Psoas muscle (tissue), 7 donors: ENCODE measurements at regions not wholly inside any gene's neighbourhood (a gene's known extent, or its start where the extent isn't known, plus 50 kb on each side); places are given as distances from the start of the nearest gene placed in this dataset.

Source experiments
- ATAC-seq, 4 donors: fragments of 200-7000 bp; cut with Tn5 transposase; one replicate each; pipeline ENCODE4 v1.9.1; 2020; ENCODE audit warnings: moderate library complexity in 3 of 4, mild to moderate bottlenecking in 2 of 4
- DNase-seq, 2 donors: peaks; one replicate each; pipeline ENCODE4 v3.0.0-alpha.2; 2020
- H3K27ac ChIP-seq: fragments of 200-600 bp; one replicate; pipeline ENCODE4 v1.8.0; 2022
- H3K27me3 ChIP-seq, 3 donors: fragments of 200-600 bp in 1 of 3; one replicate each; pipeline versions ENCODE4 v1.6.1 to v1.8.0; 2013 to 2022; ENCODE audit warnings: low read length in 2 of 3, mild to moderate bottlenecking in 2 of 3, moderate library complexity in 1 of 3; ENCODE audit not compliant: insufficient read depth in 3 of 3
- H3K36me3 ChIP-seq, 2 donors: fragments of 200-600 bp in 1 of 2; one replicate each; pipeline versions ENCODE4 v1.6.1 to v1.8.0; 2013 to 2022; ENCODE audit warnings: low read depth in 1 of 2, mild to moderate bottlenecking in 1 of 2, moderate library complexity in 1 of 2; ENCODE audit not compliant: insufficient read depth in 1 of 2
- H3K4me1 ChIP-seq: fragments of 200-600 bp; one replicate; pipeline ENCODE4 v1.8.0; 2022
- H3K4me3 ChIP-seq: fragments of 200-600 bp; one replicate; pipeline ENCODE4 v1.8.0; 2022; ENCODE audit warnings: mild to moderate bottlenecking
- H3K9me3 ChIP-seq: fragments of 200-600 bp; one replicate; pipeline ENCODE4 v1.8.0; 2022
- CTCF ChIP-seq: fragments of 200-600 bp; IDR thresholded peaks from one replicate; pipeline ENCODE4 v1.8.0; 2022; ENCODE audit warnings: antibody characterized with exemption
- WGBS, 3 donors: extraction: QIAGEN DNeasy Blood & Tissue Kit; methylation state at CpG; one replicate each; pipeline versions ENCODE4 v1.1.6 to v1.1.7; 2013; 5-methylcytosine and 5-hydroxymethylcytosine counted together
- intact Hi-C, 2 donors: fragments of 100-400 bp; cut with DNase I; formaldehyde crosslinking; loops; one replicate each; pipeline versions ENCODE4 v1.11.0 to v1.14.2; 2022
- donor health status: healthy with polysubstance abuse.
- donor health status: DM: no; HTN: no; CAD: no; lungs with moderate emphysema.
- donor health status: Bipolar disorder and iron deficiency.
- donor health status: healthy.
- donor health status: DM: yes; HTN: yes; CAD: no.
- donor health status: DM: no; HTN: no; CAD: no.
- donor health status: DM: yes; HTN: yes; CAD: no.

- no peaks in the 10 kb centered on the region for H3K36me3 ChIP-seq
- no peak overlapping the region for H3K4me3 ChIP-seq
- intact Hi-C loops, result no loop called here
- no peak for DNase-seq
- WGBS, 3 donors, result 86 to 100% (median 89%) methylated on average over 1 of the region's 1 CpG
- ATAC-seq, result no peak
- no peak for TF ChIP-seq CTCF
- H3K27me3 ChIP-seq, result no peaks in the 10 kb centered on the region
- no peak overlapping the region for H3K27ac ChIP-seq
- peaks cover 1% of the 10 kb centered on the region for H3K9me3 ChIP-seq
- peaks cover 17% of the 10 kb centered on the region for H3K4me1 ChIP-seq
These were observed 171.3 kb downstream of the CD24 start for GRCh38 chr6:106803188-106803587.

DNA sequence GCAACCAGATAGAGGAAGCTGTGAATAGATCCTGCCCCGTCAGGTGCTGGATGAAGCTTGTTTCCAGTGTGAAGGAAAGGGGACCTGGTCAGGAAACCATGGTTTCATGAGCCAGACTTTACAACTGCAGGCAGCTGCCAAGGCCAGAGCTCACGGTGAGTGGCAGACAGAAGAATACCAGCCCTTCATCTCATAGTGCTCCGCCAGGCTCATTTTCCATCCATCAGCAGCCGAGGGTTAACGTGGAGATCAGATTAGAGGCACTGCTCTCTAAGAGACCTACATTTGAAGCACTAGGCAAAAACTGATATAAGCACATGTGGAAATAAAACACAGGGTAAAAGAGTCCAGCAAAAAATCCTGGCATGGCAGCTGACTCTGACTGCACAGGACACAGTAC, 172.4 kb downstream of the CD24 start:
- intact Hi-C loops, result no loop called here
- 27 to 42% (median 27%) methylated on average over 5 of the region's 5 CpGs for WGBS, 3 donors
- ATAC-seq, result peak in 1 of 4 donors; percentile 24

DNA sequence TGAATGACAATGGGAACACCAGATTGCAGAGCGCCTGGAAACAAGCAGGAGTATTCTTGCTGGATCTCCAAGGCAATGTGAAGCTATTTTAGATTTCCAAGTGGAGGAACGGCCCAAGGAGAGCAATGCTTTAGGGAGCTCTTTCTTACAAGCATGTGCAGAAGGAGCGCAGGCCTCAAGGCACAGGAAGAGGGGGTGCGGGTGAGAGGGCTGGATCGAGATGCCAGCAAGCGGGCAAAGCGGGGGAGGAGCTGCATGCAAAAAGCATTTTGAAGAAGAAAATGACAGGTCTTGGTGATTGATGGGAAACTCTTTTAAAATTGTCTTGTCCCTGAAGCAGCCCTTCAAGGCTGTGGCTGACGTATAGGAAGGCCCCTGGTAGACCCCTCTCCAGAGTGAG, 171.9 kb downstream of the QRSL1 start:
- ATAC-seq (no peak), DNase-seq (no peak)
- WGBS, 3 donors, result 90 to 91% (median 91%) methylated on average over 8 of the region's 8 CpGs
- no peaks in the 10 kb centered on the region for H3K27me3 ChIP-seq
- H3K4me3 ChIP-seq, result no peak overlapping the region
- no peak overlapping the region for H3K27ac ChIP-seq
- TF ChIP-seq CTCF, result no peak
- H3K36me3 ChIP-seq, result no peaks in the 10 kb centered on the region
- intact Hi-C loops, result no loop called here
- H3K4me1 ChIP-seq, result peaks cover 17% of the 10 kb centered on the region
- peaks cover 5% of the 10 kb centered on the region for H3K9me3 ChIP-seq

More for the DNA sequence above, 172.4 kb downstream of the CD24 start:
- H3K27me3 ChIP-seq, result no peaks in the 10 kb centered on the region
- H3K27ac ChIP-seq, result no peak overlapping the region
- peaks cover 5% of the 10 kb centered on the region for H3K9me3 ChIP-seq
- no peaks in the 10 kb centered on the region for H3K36me3 ChIP-seq
- H3K4me1 ChIP-seq, result peaks cover 17% of the 10 kb centered on the region
- no peak for DNase-seq
- TF ChIP-seq CTCF, result no peak
- no peak overlapping the region for H3K4me3 ChIP-seq

DNA sequence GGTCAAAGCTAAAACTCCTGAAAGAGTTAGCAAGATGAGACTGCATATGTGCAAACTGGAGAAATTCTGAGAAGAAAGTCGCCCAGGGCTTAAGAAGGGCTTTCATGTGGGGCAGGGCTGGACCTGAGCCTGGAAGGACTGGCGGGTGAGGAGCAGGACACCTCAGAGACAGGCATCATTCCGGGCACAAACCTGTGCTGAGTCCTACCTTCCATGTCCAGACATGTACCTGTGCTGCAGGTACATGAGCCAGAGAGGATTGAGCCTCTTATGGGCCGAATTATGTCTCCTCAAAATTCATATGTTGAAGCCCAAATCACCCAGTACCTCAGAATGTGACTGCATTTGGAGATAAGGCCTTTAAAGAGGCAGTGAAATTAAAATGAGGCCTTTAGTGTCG, 171.0 kb downstream of the QRSL1 start:
- peaks cover 5% of the 10 kb centered on the region for H3K9me3 ChIP-seq
- no peak overlapping the region for H3K4me3 ChIP-seq
- ATAC-seq (no peak), DNase-seq (no peak)
- WGBS, 3 donors, result 90 to 93% (median 92%) methylated on average over 5 of the region's 5 CpGs
- H3K27me3 ChIP-seq, result no peaks in the 10 kb centered on the region
- no peaks in the 10 kb centered on the region for H3K36me3 ChIP-seq
- no peak for TF ChIP-seq CTCF
- peaks cover 21% of the 10 kb centered on the region for H3K4me1 ChIP-seq
- no peak overlapping the region for H3K27ac ChIP-seq
- intact Hi-C loops, result no loop called here
